Erythroblast (primary cell): ENCODE measurements at regions not wholly inside any gene's neighbourhood (a gene's known extent, or its start where the extent isn't known, plus 50 kb on each side); places are given as distances from the start of the nearest gene placed in this dataset.

Experiments
- GATA1 ChIP-seq: IDR thresholded peaks from 2 replicates; pipeline ENCODE4 v1.6.1; 2011; ENCODE audit warnings: low read depth, mild to moderate bottlenecking, control low read depth, low read length, moderate library complexity
- POLR2A ChIP-seq: IDR thresholded peaks from 2 replicates; pipeline ENCODE4 v1.6.1; 2011; ENCODE audit warnings: mild to moderate bottlenecking, low read length

DNA sequence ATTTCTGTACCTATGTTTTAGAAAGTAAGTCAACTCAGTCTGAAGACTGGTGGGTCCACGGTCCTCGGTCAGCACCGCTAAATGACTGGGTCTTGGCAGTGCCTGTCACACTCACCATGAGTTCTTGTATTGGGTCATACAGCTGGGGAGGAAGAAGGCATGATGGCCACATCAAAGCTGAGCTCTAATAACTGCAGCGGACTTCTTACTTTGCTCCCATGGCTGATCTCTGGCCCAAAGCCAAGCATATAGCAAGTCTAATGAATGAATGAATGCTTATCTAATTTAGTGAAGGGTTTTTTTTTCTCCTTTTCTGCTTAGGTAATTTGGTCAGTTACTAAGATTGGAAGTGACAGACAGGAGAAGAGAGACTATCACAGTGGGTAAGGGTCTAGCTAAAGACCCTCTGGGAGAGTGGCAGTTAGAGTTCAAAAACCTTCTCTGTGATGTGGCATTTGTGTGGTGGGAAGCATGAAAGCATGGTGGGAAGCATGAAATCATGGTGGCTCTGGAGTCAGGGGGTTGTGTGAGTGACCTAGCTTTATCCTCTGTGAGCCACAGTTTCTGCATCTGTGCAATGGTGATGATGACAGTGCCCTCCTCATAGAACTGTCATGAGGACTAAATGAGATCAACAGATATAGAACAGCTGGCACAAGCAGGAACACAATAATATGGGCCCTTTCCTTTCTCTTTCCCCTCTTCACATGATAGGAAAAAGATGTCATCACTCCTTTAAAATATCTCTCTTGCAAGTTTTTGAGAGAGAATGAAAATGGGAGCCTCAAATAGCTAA is 78.9 kb upstream of the JAK1 start:
- TF ChIP-seq POLR2A, result no peak
- no peak for TF ChIP-seq GATA1
